HG03175 (cell line): ENCODE measurements at regions not wholly inside any gene's neighbourhood (a gene's known extent, or its start where the extent isn't known, plus 50 kb on each side); places are given as distances from the start of the nearest gene placed in this dataset.
"Not testable (repeated sequence)": the region's sequence is repeated elsewhere in the genome, so short reads cannot be mapped to it uniquely, and the experiment has no call there.

Experiments
- ATAC-seq: cut with Tn5 transposase; IDR thresholded peaks from one replicate; pipeline ENCODE4 v1.9.1; 2021; ENCODE audit warnings: mild to moderate bottlenecking, moderate library complexity; ENCODE audit not compliant: unreplicated experiment

GRCh38 chr10:17538941-17539340 is 78.2 kb downstream of the HACD1 start:
- no peak for ATAC-seq

- no peak for ATAC-seq
Observed at GRCh38 chr10:17537281-17537680, 79.9 kb downstream of the HACD1 start.

GRCh38 chr10:17536221-17536620 is 81.0 kb downstream of the HACD1 start:
- ATAC-seq = no peak

GRCh38 chr10:17533731-17534130 is 79.3 kb upstream of the ST8SIA6 start:
- ATAC-seq = no peak

- ATAC-seq = no peak
Observed at GRCh38 chr10:17528306-17528862, 74.0 kb upstream of the ST8SIA6 start.

- ATAC-seq = no peak
Observed at GRCh38 chr10:17527514-17528146, 73.2 kb upstream of the ST8SIA6 start.

- not testable (repeated sequence) for ATAC-seq
Observed at GRCh38 chr10:17526571-17526970, 72.2 kb upstream of the ST8SIA6 start.

- no peak for ATAC-seq
Observed at GRCh38 chr10:17523917-17524316, 69.5 kb upstream of the ST8SIA6 start.

- ATAC-seq = no peak
Observed at GRCh38 chr10:17523246-17523753, 68.9 kb upstream of the ST8SIA6 start.

- not testable (repeated sequence) for ATAC-seq
Observed at GRCh38 chr10:17522269-17522668, 67.9 kb upstream of the ST8SIA6 start.

- no peak for ATAC-seq
Observed at GRCh38 chr10:17519457-17519856, 65.1 kb upstream of the ST8SIA6 start.

- no peak for ATAC-seq
Observed at GRCh38 chr10:17518338-17518737, 63.9 kb upstream of the ST8SIA6 start.

GRCh38 chr10:17516376-17516775 is 62.0 kb upstream of the ST8SIA6 start:
- ATAC-seq = no peak

GRCh38 chr10:17512341-17513001 is 58.1 kb upstream of the ST8SIA6 start:
- no peak for ATAC-seq

- ATAC-seq = peak; percentile 74
Observed at GRCh38 chr10:17510242-17510908, 56.0 kb upstream of the ST8SIA6 start.

- ATAC-seq = no peak
Observed at GRCh38 chr10:17507538-17507937, 53.1 kb upstream of the ST8SIA6 start.

GRCh38 chr10:17506856-17507471 is 52.6 kb upstream of the ST8SIA6 start:
- ATAC-seq = no peak

GRCh38 chr10:17506390-17506789 is 52.0 kb upstream of the ST8SIA6 start:
- no peak for ATAC-seq

- ATAC-seq = no peak
Observed at GRCh38 chr10:17504547-17505245, 50.3 kb upstream of the ST8SIA6 start.
